ENCODE measurements at regions not wholly inside any gene's neighbourhood (a gene's known extent, or its start where the extent isn't known, plus 50 kb on each side); places are given as distances from the start of the nearest gene placed in this dataset.

- TF ChIP-seq, protein P1, sequence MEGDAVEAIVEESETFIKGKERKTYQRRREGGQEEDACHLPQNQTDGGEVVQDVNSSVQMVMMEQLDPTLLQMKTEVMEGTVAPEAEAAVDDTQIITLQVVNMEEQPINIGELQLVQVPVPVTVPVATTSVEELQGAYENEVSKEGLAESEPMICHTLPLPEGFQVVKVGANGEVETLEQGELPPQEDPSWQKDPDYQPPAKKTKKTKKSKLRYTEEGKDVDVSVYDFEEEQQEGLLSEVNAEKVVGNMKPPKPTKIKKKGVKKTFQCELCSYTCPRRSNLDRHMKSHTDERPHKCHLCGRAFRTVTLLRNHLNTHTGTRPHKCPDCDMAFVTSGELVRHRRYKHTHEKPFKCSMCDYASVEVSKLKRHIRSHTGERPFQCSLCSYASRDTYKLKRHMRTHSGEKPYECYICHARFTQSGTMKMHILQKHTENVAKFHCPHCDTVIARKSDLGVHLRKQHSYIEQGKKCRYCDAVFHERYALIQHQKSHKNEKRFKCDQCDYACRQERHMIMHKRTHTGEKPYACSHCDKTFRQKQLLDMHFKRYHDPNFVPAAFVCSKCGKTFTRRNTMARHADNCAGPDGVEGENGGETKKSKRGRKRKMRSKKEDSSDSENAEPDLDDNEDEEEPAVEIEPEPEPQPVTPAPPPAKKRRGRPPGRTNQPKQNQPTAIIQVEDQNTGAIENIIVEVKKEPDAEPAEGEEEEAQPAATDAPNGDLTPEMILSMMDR (conservative IDR thresholded peaks at IDR 0.05; ENCODE audit: low read length), result no peak
- TF ChIP-seq EZH2phosphoT487 (IDR thresholded peaks at IDR 0.05; ENCODE audit: borderline replicate concordance, low read depth, low read length), result no peak
These were observed 448.6 kb upstream of the TECRL start for GRCh38 chr4:64857815-64858214.

Measured in OCI-LY7 (cell line).